Mesendoderm (in vitro differentiated cells): ENCODE measurements at regions not wholly inside any gene's neighbourhood (a gene's known extent, or its start where the extent isn't known, plus 50 kb on each side); places are given as distances from the start of the nearest gene placed in this dataset.

Source experiments
- DNase-seq: peaks from one replicate; pipeline ENCODE4 v3.0.0; 2013
- H2AK5ac ChIP-seq: 2 replicates; pipeline ENCODE4 v1.6.1; 2013; ENCODE audit warnings: low read length, inconsistent platforms
- H2BK120ac ChIP-seq: 2 replicates; pipeline ENCODE4 v1.6.1; 2013; ENCODE audit warnings: low read depth, mild to moderate bottlenecking, low read length, moderate library complexity, mixed read lengths
- H2BK15ac ChIP-seq: replicated peaks from 2 replicates; pipeline ENCODE4 v1.6.1; 2013; ENCODE audit warnings: low read depth, mild to moderate bottlenecking, moderate library complexity
- H2BK5ac ChIP-seq: 2 replicates; pipeline ENCODE4 v1.6.1; 2013; ENCODE audit warnings: low read length, inconsistent platforms
- H3K18ac ChIP-seq: 2 replicates; pipeline ENCODE4 v1.6.1; 2013; ENCODE audit warnings: mild to moderate bottlenecking, low read length, mixed read lengths
- H3K23ac ChIP-seq: one replicate; pipeline ENCODE4 v1.6.1; 2013; ENCODE audit warnings: low read length
- H3K27ac ChIP-seq: 2 replicates; pipeline ENCODE4 v1.5.1; 2013; ENCODE audit warnings: low read depth, mild to moderate bottlenecking, inconsistent platforms, low read length, moderate library complexity
- H3K27me3 ChIP-seq: 2 replicates; pipeline ENCODE4 v1.6.1; 2013; ENCODE audit warnings: low read length, control low read depth, mild to moderate bottlenecking, inconsistent platforms; ENCODE audit not compliant: insufficient read depth, poor library complexity
- H3K36me3 ChIP-seq: 2 replicates; pipeline ENCODE4 v1.6.1; 2013; ENCODE audit warnings: low read length, inconsistent platforms; ENCODE audit not compliant: control insufficient read depth, insufficient read depth
- H3K4ac ChIP-seq: one replicate; pipeline ENCODE4 v1.6.1; 2013; ENCODE audit warnings: low read depth, mild to moderate bottlenecking, low read length, moderate library complexity
- H3K4me1 ChIP-seq: 2 replicates; pipeline ENCODE4 v1.6.1; 2013; ENCODE audit warnings: low read depth, low read length, inconsistent platforms; ENCODE audit not compliant: control insufficient read depth
- H3K4me2 ChIP-seq: 2 replicates; pipeline ENCODE4 v1.6.1; 2013; ENCODE audit warnings: low read length
- H3K4me3 ChIP-seq: 2 replicates; pipeline ENCODE4 v1.5.1; 2013; ENCODE audit warnings: mild to moderate bottlenecking, low read length
- H3K56ac ChIP-seq: one replicate; pipeline ENCODE4 v1.6.1; 2013; ENCODE audit warnings: low read length
- H3K79me1 ChIP-seq: 2 replicates; pipeline ENCODE4 v1.6.1; 2013; ENCODE audit warnings: low read length, inconsistent platforms
- H3K79me2 ChIP-seq: 2 replicates; pipeline ENCODE4 v1.6.1; 2013; ENCODE audit warnings: mild to moderate bottlenecking, low read length; ENCODE audit not compliant: control insufficient read depth, insufficient read depth
- H3K9ac ChIP-seq: 2 replicates; pipeline ENCODE4 v1.6.1; 2013; ENCODE audit warnings: low read length, inconsistent platforms
- H4K5ac ChIP-seq: one replicate; pipeline ENCODE4 v1.6.1; 2013; ENCODE audit warnings: low read length
- H4K8ac ChIP-seq: one replicate; pipeline ENCODE4 v1.6.1; 2013; ENCODE audit warnings: low read depth, mild to moderate bottlenecking, control low read depth, low read length, moderate library complexity
- WGBS: extraction: QIAGEN DNeasy Blood & Tissue Kit; methylation state at CpG from one replicate; pipeline ENCODE4 v1.1.7; 2013; ENCODE audit warnings: low lambda C conversion rate, missing lambda C conversion rate; ENCODE audit not compliant: insufficient coverage; ENCODE audit errors: extremely low coverage; 5-methylcytosine and 5-hydroxymethylcytosine counted together

DNA sequence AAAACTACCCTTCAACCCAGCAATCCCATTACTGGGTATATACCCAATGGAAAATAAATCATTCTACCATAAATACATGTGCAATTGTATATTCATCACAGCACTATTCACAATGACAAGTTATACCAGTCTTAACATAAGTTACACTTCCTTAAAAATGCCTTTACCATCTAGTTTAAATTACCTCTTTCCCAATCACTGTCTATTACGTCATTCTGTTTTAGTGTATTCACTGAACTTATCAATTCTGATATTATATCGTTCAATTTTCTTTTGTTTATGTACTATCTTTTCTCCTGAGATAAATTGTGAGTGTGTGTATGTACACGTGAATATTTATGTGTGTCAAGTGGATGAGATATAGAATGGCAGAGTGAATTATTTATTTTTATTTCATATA, 1416.8 kb downstream of the OLFM4 start:
- no peak overlapping the region for H3K4me2 ChIP-seq
- no peak overlapping the region for H2BK5ac ChIP-seq
- no peak overlapping the region for H3K56ac ChIP-seq
- H2BK120ac ChIP-seq = no peak overlapping the region
- no peaks in the 10 kb centered on the region for H3K79me1 ChIP-seq
- H3K9ac ChIP-seq = no peak overlapping the region
- H4K8ac ChIP-seq = no peak overlapping the region
- H3K4me3 ChIP-seq = no peak overlapping the region
- no peaks in the 10 kb centered on the region for H3K27me3 ChIP-seq
- no peak overlapping the region for H3K23ac ChIP-seq
- H3K36me3 ChIP-seq = no peaks in the 10 kb centered on the region
- H2AK5ac ChIP-seq = no peak overlapping the region
- H3K4me1 ChIP-seq = no peaks in the 10 kb centered on the region
- H4K5ac ChIP-seq = no peak overlapping the region
- WGBS = no CpG with 5 or more reads among the region's 3 CpGs
- no peak overlapping the region for H2BK15ac ChIP-seq
- no peak for DNase-seq
- H3K27ac ChIP-seq = no peak overlapping the region
- no peaks in the 10 kb centered on the region for H3K79me2 ChIP-seq
- no peak overlapping the region for H3K18ac ChIP-seq
- H3K4ac ChIP-seq = no peak overlapping the region

DNA sequence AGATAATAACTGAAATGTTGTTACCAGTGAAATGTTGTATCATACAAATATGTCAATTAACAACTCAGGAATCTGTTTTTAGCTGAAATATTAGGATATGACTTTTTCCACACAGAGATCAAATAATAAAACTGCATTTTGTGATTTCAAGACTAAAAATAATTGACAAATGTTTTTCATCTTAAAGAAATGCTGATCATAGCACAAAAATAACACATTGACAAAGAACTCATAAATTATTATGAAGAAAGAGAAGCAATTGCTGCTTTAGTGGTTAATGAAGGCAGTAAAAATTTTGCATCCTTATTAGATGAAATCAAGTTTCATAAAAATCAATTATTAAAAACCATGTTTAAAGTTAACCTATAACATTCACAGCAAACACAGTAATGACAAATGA, 1417.3 kb downstream of the OLFM4 start:
- H2BK120ac ChIP-seq = no peak overlapping the region
- H3K18ac ChIP-seq = no peak overlapping the region
- H3K79me1 ChIP-seq = no peaks in the 10 kb centered on the region
- no peaks in the 10 kb centered on the region for H3K36me3 ChIP-seq
- no peak overlapping the region for H2BK5ac ChIP-seq
- H3K4me2 ChIP-seq = no peak overlapping the region
- H3K23ac ChIP-seq = no peak overlapping the region
- no peak overlapping the region for H3K4me3 ChIP-seq
- no peaks in the 10 kb centered on the region for H3K4me1 ChIP-seq
- H3K56ac ChIP-seq = no peak overlapping the region
- H3K27ac ChIP-seq = no peak overlapping the region
- no peaks in the 10 kb centered on the region for H3K79me2 ChIP-seq
- H3K4ac ChIP-seq = no peak overlapping the region
- H2AK5ac ChIP-seq = no peak overlapping the region
- no peak overlapping the region for H2BK15ac ChIP-seq
- H4K8ac ChIP-seq = no peak overlapping the region
- no peak overlapping the region for H4K5ac ChIP-seq
- no peak overlapping the region for H3K9ac ChIP-seq
- H3K27me3 ChIP-seq = no peaks in the 10 kb centered on the region
- DNase-seq = no peak

DNA sequence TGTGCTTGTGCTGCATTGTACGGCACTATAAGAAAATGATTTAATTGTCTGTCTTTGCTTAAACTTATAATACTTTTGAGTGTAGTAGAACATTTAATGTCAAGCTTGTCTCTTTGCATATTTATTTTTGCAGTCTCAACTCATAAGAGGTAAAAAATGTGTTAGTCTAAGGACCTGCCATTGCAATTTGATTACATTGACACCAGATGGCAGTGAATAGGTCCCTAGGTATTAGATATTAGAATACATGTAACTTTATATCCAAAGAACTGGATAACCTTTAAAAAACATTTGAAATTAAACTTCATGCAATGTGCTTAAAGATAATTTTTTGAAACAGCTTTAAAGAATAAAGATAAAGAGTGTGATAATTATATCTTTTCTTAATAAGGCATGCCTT, 1421.3 kb downstream of the OLFM4 start:
- Histone ChIP-seq H3K36me3 (no peaks in the 10 kb centered on the region), H3K27ac (no peak overlapping the region), H3K18ac (no peak overlapping the region), H3K4ac (no peak overlapping the region), H3K23ac (no peak overlapping the region), H3K4me3 (no peak overlapping the region), H3K79me2 (no peaks in the 10 kb centered on the region), H4K5ac (no peak overlapping the region), H3K56ac (no peak overlapping the region), H4K8ac (no peak overlapping the region), H2BK120ac (no peak overlapping the region), H3K4me1 (no peaks in the 10 kb centered on the region), H3K9ac (no peak overlapping the region), H2AK5ac (no peak overlapping the region), H2BK15ac (no peak overlapping the region), H3K4me2 (no peak overlapping the region), H2BK5ac (no peak overlapping the region), H3K79me1 (no peaks in the 10 kb centered on the region), H3K27me3 (no peaks in the 10 kb centered on the region)
- DNase-seq = peak; percentile 23
- WGBS = no CpG with 5 or more reads among the region's 1 CpG

DNA sequence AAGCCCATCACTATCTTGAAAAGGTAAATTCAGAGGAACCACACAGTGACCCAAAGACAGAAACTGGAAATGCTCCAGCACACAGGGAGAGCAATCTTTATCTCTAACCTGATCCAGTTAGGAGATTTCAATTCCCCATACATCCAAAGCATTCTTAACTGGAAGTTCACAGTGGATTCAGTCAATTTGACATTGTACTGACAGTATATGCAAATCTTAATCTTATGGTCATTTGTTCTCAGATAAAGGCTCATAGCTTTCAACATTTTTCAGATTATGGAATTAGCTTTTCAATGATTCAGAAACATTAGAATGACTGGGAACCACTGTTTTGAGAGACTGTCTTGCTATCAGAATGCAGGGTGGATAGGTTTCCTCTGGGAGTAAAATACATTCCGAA, 1455.6 kb downstream of the OLFM4 start:
- Histone ChIP-seq H3K27ac (no peak overlapping the region), H3K4me1 (no peaks in the 10 kb centered on the region), H2AK5ac (no peak overlapping the region), H2BK15ac (no peak overlapping the region), H3K4me3 (no peak overlapping the region), H4K5ac (no peak overlapping the region), H3K27me3 (no peaks in the 10 kb centered on the region), H3K4me2 (no peak overlapping the region), H2BK120ac (no peak overlapping the region), H3K36me3 (no peaks in the 10 kb centered on the region), H3K56ac (no peak overlapping the region), H2BK5ac (no peak overlapping the region), H3K79me2 (no peaks in the 10 kb centered on the region), H3K79me1 (no peaks in the 10 kb centered on the region), H3K23ac (no peak overlapping the region), H4K8ac (no peak overlapping the region), H3K4ac (no peak overlapping the region), H3K9ac (no peak overlapping the region), H3K18ac (no peak overlapping the region)
- DNase-seq = peak; percentile 52
- no CpG with 5 or more reads among the region's 1 CpG for WGBS

DNA sequence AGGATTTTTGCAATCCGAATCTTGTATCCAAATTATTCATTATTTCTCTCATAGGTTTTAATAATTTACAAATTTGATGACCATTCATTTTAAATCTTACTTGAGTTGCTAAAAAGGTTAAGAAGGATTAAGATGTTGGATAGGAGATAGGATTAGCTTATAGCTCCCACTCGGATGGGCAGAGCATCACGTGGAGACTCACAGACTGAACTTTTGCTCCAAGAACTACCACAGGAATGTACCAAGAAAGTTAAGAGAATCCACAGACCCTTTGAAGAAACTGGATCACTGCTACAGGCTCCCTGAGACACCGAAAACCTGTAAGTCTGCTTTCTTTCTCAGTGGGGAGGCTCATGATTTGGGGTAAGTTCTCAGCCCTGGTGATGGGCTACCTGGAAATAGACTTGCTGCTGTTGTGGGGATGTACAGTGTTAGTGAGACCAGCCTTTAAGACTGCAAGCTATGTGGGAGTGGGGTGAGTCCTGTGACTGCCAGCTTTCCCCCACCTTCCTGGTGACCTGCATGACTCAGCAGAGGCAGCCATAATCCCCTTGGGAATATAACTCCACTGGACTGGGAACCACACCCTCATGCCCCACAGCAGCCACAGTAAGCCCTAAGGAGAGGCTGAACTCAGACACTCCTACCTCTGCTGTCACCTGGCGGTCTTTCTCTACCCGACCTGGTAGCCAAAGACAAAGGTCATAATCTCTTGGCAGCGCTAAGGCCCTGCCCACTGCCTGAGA, 1458.0 kb downstream of the OLFM4 start:
- H3K79me2 ChIP-seq = no peaks in the 10 kb centered on the region
- no peak overlapping the region for H2BK120ac ChIP-seq
- WGBS = no CpG with 5 or more reads among the region's 7 CpGs

DNA sequence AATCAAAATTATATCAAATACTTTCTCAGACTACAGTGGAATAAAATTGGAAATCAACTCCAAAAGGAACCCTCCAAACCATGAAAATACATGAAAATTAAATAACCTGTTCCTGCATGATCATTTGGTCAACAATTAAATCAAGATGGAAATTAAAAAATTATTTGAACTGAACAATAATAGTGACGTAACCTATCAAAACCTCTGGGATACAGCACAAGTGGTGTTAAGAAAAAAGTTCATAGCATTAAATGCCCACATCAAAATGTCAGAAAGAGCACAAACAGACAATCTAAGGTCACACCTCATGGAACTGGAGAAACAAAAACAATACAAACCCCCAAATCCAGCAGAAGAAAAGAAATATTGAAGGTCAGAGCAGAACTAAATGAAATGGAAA, 1460.7 kb downstream of the OLFM4 start:
- no peaks in the 10 kb centered on the region for H3K4me1 ChIP-seq
- H3K4ac ChIP-seq = no peak overlapping the region
- H3K4me3 ChIP-seq = no peak overlapping the region
- H2BK5ac ChIP-seq = no peak overlapping the region
- H3K79me2 ChIP-seq = no peaks in the 10 kb centered on the region
- no peaks in the 10 kb centered on the region for H3K27me3 ChIP-seq
- no peaks in the 10 kb centered on the region for H3K79me1 ChIP-seq
- H3K36me3 ChIP-seq = no peaks in the 10 kb centered on the region
- no peak overlapping the region for H3K27ac ChIP-seq
- no peak overlapping the region for H4K8ac ChIP-seq
- H2AK5ac ChIP-seq = no peak overlapping the region
- DNase-seq = no peak
- no peak overlapping the region for H2BK15ac ChIP-seq
- H3K4me2 ChIP-seq = no peak overlapping the region
- H2BK120ac ChIP-seq = no peak overlapping the region
- no peak overlapping the region for H3K18ac ChIP-seq
- no peak overlapping the region for H3K23ac ChIP-seq
- no peak overlapping the region for H4K5ac ChIP-seq
- WGBS = no CpG with 5 or more reads among the region's 1 CpG
- H3K9ac ChIP-seq = no peak overlapping the region
- H3K56ac ChIP-seq = no peak overlapping the region

More for the DNA sequence above, 1458.0 kb downstream of the OLFM4 start:
- Histone ChIP-seq H4K8ac (no peak overlapping the region), H2AK5ac (no peak overlapping the region), H3K4me2 (no peak overlapping the region), H3K56ac (peak overlapping the region; percentile 10), H2BK15ac (no peak overlapping the region), H3K4me3 (no peak overlapping the region), H3K27ac (no peak overlapping the region), H3K23ac (no peak overlapping the region), H3K18ac (peak overlapping the region; percentile 44), H4K5ac (no peak overlapping the region), H3K4me1 (no peaks in the 10 kb centered on the region), H3K4ac (no peak overlapping the region), H3K79me1 (no peaks in the 10 kb centered on the region), H3K36me3 (no peaks in the 10 kb centered on the region), H3K27me3 (no peaks in the 10 kb centered on the region), H3K9ac (no peak overlapping the region), H2BK5ac (peak overlapping the region; percentile 47)
- DNase-seq = no peak
